Colonic mucosa (tissue), 4 donors: ENCODE measurements at regions not wholly inside any gene's neighbourhood (a gene's known extent, or its start where the extent isn't known, plus 50 kb on each side); places are given as distances from the start of the nearest gene placed in this dataset.
A peak's percentile ranks its signal among the peaks of the same experiment; 100 is the strongest.
"Not testable (repeated sequence)": the region's sequence is repeated elsewhere in the genome, so short reads cannot be mapped to it uniquely, and the experiment has no call there.

Experiments
- DNase-seq: peaks from one replicate; pipeline ENCODE4 v3.0.0-alpha.2; 2020
- H3K27ac ChIP-seq: fragments of 200-600 bp; one replicate; pipeline ENCODE4 v1.8.0; 2021
- H3K27me3 ChIP-seq: fragments of 200-600 bp; one replicate; pipeline ENCODE4 v1.8.0; 2021
- H3K36me3 ChIP-seq: fragments of 200-600 bp; one replicate; pipeline ENCODE4 v1.8.0; 2021
- H3K4me1 ChIP-seq: fragments of 200-600 bp; one replicate; pipeline ENCODE4 v1.8.0; 2021; ENCODE audit warnings: mild to moderate bottlenecking
- H3K4me3 ChIP-seq: fragments of 200-600 bp; one replicate; pipeline ENCODE4 v1.8.0; 2021
- H3K9ac ChIP-seq, 2 donors: one replicate each; pipeline ENCODE4 v1.7.0; 2013; ENCODE audit warnings: control low read depth in 2 of 2, low read depth in 2 of 2, low read length in 2 of 2
- H3K9me3 ChIP-seq: fragments of 200-600 bp; one replicate; pipeline ENCODE4 v1.8.0; 2021
- CTCF ChIP-seq: fragments of 200-600 bp; IDR thresholded peaks from one replicate; pipeline ENCODE4 v1.8.0; 2022; ENCODE audit warnings: antibody characterized with exemption, mild to moderate bottlenecking
- intact Hi-C: fragments of 100-400 bp; cut with DNase I; formaldehyde crosslinking; loops from one replicate; pipeline ENCODE4 v1.14.1; 2022
- donor health status: healthy.
- donor health status: DM: no; HTN: no; CAD: no.
- donor health status: DM: no; HTN: no; CAD: no.

- no peak overlapping the region for H3K27ac ChIP-seq
- no peaks in the 10 kb centered on the region for H3K27me3 ChIP-seq
- peak overlapping the region in 1 of 2 donors; percentile 71 for H3K9ac ChIP-seq
- H3K4me3 ChIP-seq = no peak overlapping the region
- no peak for TF ChIP-seq CTCF
- no peaks in the 10 kb centered on the region for H3K36me3 ChIP-seq
- no peaks in the 10 kb centered on the region for H3K9me3 ChIP-seq
- H3K4me1 ChIP-seq = peaks cover 4% of the 10 kb centered on the region
- no peak for DNase-seq
- intact Hi-C loops = loop anchor here (10.0 kb wide), 1 partner anchor 128 kb away; no protein-coding TSS in a partner anchor
Measured at GRCh38 chr1:234827181-234827580, 217.2 kb upstream of the IRF2BP2 start.

GRCh38 chr1:234826352-234826751 is 216.4 kb upstream of the IRF2BP2 start:
- Histone ChIP-seq H3K4me1 (peaks cover 4% of the 10 kb centered on the region), H3K36me3 (no peaks in the 10 kb centered on the region), H3K27ac (peak overlapping the region; percentile 75), H3K4me3 (no peak overlapping the region), H3K27me3 (no peaks in the 10 kb centered on the region), H3K9me3 (no peaks in the 10 kb centered on the region), H3K9ac (peak overlapping the region in 1 of 2 donors; percentile 71)
- intact Hi-C loops = loop anchor here (10.0 kb wide), 1 partner anchor 128 kb away; no protein-coding TSS in a partner anchor
- DNase-seq = no peak
- no peak for TF ChIP-seq CTCF

GRCh38 chr1:234825498-234826165 is 215.7 kb upstream of the IRF2BP2 start:
- Histone ChIP-seq H3K27ac (peak overlapping the region; percentile 75), H3K9me3 (no peaks in the 10 kb centered on the region), H3K36me3 (no peaks in the 10 kb centered on the region), H3K4me3 (no peak overlapping the region), H3K9ac (peak overlapping the region in 1 of 2 donors; percentile 71), H3K27me3 (no peaks in the 10 kb centered on the region), H3K4me1 (peaks cover 4% of the 10 kb centered on the region)
- DNase-seq = no peak
- TF ChIP-seq CTCF = no peak
- intact Hi-C loops = loop anchor here (10.0 kb wide), 1 partner anchor 129 kb away; no protein-coding TSS in a partner anchor

GRCh38 chr1:234824836-234825235 is 214.9 kb upstream of the IRF2BP2 start:
- H3K27me3 ChIP-seq, H3K36me3 ChIP-seq, H3K4me1 ChIP-seq, H3K9me3 ChIP-seq, H3K4me3 ChIP-seq: not testable (repeated sequence)
- intact Hi-C loops = loop anchor here (10.0 kb wide), 1 partner anchor 130 kb away; no protein-coding TSS in a partner anchor
- DNase-seq = peak; percentile 66
- H3K9ac ChIP-seq = peak overlapping the region; percentile 22 to 56
- H3K27ac ChIP-seq = peak overlapping the region; percentile 75

- Histone ChIP-seq H3K4me3 (no peak overlapping the region), H3K9ac (peak overlapping the region; percentile 6 to 81), H3K4me1 (peaks cover 4% of the 10 kb centered on the region), H3K27ac (peak overlapping the region; percentile 75), H3K36me3 (no peaks in the 10 kb centered on the region), H3K9me3 (no peaks in the 10 kb centered on the region), H3K27me3 (no peaks in the 10 kb centered on the region)
- TF ChIP-seq CTCF = no peak
- intact Hi-C loops = loop anchor here (10.0 kb wide), 1 partner anchor 131 kb away; no protein-coding TSS in a partner anchor
- DNase-seq = peak; percentile 87
Measured at GRCh38 chr1:234823191-234824176, 213.5 kb upstream of the IRF2BP2 start.
